DMS 273 (cell line): ENCODE measurements at regions not wholly inside any gene's neighbourhood (a gene's known extent, or its start where the extent isn't known, plus 50 kb on each side); places are given as distances from the start of the nearest gene placed in this dataset.
"Not testable (repeated sequence)": the region's sequence is repeated elsewhere in the genome, so short reads cannot be mapped to it uniquely, and the experiment has no call there.

Experiments
- DNase-seq: peaks from one replicate; lab custom pipeline; 2025; ENCODE audit not compliant: unreplicated experiment; lab: John Stamatoyannopoulos, UW

- DNase-seq: not testable (repeated sequence)
Observed at GRCh38 chr9:2277644-2278043, 262.5 kb downstream of the SMARCA2 start.

DNA sequence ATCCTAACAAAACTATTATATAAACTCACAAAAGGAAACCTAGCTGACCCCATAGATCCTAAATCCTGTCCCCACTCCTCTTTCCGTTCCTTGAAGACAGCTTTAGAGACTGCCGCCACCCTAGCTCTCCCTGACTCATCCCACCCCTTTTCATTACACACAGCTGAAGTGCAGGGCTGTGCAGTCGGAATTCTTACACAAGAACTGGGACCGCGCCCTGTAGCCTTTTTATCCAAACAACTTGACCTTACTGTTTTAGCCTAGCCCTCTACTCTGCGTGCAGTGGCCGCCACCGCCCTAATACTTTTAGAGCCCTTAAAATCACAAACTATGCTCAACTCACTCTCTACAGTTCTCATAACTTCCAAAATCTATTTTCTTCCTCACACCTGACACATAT, 264.0 kb downstream of the SMARCA2 start:
- not testable (repeated sequence) for DNase-seq

DNA sequence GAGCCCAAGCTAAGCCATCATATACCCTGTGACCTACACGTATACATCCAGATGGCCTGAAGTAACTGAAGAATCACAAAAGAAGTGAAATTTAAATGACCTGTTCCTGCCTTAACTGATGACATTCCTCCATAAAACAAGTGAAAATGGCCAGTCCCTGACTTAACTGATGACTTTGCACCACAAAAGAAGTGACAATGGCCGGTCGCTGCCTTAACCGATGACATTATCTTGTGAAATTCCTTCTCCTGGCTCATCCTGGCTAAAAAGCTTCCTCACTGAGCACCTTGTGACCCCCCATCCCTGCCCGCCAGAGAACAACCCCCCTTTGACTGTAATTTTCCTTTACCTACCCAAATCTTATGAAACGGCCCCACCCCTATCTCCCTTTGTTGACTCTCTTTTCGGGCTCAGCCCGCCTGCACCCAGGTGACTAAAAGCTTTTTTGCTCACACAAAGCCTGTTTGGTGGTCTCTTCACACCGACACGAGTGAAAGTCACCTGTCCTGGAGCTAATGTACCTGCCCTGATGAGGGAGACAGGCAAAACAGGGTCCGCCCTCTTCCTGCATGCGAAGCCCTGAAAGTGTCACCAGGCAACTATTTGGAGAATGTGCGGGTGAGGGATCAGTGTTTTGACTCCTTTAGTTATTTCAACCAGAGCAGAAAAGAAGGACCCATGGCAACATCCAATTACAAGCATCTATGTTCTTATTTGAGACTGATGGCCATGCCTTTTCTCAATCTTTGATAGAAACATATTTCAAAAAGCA, 266.1 kb downstream of the SMARCA2 start:
- DNase-seq: no peak

DNA sequence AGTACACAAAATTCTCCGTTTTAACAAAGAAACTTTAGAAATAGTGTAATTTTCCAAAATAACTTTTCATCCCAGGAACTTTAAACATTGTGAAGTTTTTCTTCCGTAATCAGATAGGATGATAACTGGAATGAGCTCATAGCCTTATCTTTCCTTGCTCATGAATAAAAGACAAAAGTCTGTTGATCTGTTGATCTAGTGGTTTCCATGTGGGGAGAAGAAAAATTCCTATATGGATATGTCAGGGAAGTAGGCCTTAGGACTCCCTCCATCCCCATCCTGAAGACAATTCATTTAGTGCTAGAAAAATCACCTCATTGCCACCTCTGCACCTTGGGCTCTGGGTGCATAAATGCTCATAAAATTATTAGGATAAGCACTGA, 266.6 kb downstream of the SMARCA2 start:
- DNase-seq: no peak

GRCh38 chr9:2284770-2285169, 269.6 kb downstream of the SMARCA2 start:
- DNase-seq: no peak

DNA sequence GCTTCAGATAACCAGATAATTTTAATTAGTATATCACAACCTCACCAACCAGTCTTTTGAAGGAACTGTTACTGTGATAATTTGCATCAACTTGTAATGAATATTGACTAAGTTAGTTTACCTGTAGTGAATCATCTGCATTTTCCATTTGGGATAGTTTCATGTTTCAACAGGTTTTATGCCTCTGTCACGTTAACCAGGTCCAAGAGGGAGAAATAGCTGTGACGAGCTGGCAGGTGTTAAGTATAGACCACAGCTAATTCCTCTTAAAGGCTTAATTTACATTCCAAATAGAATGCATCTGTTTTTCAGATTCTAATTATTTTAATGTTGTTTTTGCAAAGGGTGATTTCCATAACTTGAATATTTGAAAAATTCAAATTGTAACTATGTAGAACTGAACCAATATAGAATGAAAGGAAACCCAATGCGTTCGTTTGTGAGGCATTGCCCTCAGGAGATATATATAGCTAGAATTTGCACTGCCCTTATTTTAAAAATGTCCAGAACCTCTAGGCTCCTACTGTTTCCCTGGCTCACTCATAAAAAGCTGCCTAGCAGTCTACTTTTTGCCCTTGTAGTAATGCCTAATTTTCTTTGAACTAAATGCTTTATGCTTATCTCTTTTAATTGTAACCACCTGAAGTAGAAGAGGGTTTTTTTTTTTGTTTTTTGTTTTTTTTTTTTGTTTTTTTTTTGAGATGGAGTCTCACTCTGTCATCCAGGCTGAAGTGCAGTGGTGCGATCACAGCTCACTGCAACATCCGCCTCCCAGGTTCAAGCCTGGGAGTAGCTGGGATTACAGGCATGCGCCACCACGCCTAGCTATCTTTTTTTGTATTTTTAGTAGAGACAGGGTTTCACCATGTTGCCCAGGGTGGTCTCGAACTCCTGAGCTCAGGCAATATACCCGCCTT, 270.5 kb downstream of the SMARCA2 start:
- DNase-seq: no peak

DNA sequence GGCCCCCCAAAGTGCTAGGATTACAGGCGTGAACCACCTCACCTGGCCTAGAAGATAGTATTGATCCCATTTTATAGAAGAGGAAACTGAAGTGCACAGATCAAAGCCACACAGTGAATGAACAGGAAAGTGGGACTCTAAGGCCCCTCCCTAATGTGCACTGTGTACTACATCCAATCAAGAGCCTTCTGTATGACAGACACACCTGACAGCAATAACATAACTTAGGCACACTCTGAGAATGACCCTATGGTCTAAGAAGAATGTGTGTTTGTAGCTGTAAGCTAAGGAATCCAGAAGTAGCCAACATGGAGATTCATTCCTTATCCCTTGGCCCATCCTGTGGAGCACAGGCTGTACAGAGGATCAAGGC, 271.2 kb downstream of the SMARCA2 start:
- no peak for DNase-seq

GRCh38 chr9:2286825-2287455, 271.8 kb downstream of the SMARCA2 start:
- no peak for DNase-seq

DNA sequence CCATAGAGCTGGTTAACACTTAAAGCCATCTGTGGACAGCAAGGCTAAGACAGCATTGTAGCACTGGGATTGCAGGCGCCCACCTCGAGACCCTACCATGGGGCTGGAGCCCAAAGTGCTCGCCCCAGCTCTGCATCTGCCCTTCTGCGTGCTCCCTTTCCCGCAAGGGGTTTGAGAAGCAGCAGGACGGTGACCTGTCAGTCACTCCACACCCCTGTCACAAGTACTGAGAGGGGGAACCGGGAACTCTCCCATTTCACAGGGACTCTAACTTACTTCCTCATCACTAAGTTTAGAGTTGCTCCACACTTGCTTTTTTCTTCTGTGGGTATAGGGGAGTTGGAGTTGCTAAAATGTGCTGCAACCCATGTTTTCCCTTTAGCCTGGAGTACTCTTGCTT, 273.2 kb downstream of the SMARCA2 start:
- DNase-seq: no peak

GRCh38 chr9:2289263-2289662, 274.1 kb downstream of the SMARCA2 start:
- DNase-seq: no peak

DNA sequence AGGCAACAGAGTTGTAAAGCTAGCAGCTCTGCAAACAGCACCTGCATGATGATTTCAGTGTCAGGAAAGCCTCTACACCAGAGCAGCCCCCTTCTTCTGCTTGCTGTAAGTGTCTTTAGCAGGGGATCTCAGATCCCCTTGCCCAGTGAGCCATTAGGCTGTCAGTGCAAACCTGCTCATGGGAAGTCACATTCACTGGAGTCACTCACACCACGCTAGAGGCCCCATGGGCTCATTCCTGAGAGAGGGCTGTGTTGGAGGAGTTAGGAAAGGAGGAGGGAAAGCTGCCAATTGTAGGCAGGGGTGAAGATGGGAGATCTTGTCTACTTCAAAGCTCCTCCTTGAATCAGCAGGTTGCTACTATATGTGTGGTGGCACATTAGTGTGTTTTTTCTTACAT, 275.2 kb downstream of the SMARCA2 start:
- no peak for DNase-seq

DNA sequence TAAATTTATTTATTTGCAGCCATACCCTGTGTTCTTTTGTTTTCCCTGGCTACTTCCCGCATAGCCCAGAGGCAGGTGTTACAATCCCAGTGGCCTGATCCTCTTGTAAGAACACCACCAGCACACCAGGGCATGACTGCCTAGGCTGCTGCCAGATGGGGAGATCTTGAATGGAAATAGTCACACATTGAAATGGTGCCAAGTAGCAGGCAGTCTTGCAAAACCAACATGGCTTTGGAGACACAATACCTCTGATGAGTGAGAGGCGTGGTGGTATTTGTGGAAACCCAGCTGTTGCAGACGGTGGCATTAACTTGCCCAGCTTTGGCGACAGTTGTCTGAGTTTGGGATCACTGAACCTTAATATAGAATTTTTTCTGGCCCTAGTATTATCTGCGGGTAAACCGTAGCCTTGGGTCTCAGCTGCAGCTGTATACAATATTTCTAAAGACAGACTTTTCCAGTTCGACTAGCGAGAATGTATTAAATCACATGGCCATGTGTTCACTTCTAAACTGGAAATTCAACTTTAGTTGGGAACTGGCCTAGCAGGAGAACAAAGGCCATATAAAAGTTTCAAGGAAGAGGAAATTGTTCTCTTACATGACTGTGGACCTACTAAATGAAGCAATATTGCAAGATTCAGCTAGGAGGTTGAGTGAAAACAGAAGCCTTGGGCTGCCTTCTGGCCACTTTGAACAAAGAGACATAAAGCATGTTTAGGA, 277.0 kb downstream of the SMARCA2 start:
- DNase-seq: peak; percentile 94

DNA sequence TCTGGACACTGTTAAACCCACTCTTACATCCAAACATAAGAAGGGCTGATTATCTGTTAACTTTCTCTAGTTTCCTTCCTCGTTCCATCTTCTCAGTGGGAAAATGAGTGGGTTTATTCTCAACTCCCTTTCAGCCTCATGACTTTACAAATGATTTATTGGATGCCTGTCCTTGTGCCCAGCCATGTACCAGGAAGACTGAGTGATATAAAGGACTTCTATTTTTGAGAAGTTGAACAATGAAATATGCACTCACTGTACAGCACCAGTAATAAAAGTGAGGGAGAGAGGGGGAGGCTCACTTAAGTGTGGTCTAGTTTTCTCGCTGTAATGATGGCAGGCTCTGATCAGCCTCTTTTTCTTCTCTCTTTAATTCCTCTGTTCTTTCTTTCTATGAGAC, 277.6 kb downstream of the SMARCA2 start:
- DNase-seq: no peak

- DNase-seq: no peak
Observed at GRCh38 chr9:2297771-2298170, 282.6 kb downstream of the SMARCA2 start.

DNA sequence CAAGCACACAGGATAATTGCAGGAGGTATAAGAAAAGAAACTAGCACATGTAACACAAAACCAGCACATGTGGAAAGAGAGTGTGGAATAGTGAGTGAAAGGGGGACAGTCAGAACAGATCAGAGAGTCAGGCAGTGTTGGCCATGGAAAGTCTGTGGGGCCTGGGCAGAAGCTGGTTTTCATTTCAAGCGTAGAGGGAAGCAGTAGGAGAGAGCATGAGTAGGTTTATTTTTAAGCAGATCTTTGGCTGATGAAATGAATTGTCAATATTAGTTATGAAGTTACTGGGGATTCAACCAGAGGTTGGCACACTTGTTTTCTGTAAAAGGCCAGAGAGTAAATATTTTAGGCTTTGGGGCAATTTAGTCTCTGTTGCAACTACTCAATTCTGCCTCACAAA, 283.1 kb downstream of the SMARCA2 start:
- no peak for DNase-seq

DNA sequence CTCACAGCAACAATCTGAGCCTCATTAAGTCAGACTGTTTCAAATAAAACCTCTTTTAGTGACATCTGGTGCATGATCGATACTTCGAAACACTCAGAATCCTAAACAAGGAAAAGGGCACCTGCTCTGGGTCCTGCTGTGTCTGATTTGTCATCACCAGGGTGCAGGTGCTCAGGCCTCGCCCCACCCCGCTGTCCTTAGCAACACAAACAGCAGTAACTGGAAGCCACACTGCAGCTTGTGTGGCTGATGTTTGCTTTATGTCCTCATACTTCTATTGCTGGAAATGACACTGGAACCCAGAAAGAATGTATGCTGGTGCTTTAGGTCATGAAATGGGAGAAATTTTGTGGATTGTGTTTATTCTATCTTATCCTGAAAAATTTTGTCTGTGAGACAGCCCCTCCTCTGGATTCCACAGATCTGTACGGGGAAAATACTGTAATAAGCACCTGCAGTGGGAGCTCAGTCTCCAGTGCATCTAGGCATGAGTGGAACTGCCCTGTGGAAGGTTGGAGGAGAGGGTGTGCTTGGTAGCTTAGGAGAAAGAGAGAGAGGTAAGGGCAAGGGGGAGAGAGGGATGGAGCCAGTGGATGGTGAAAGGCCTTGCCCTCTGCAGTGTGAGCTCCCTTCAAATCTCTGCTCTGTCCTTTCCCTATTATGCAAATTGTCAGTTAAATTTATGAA, 284.2 kb downstream of the SMARCA2 start:
- peak; percentile 19 for DNase-seq

DNA sequence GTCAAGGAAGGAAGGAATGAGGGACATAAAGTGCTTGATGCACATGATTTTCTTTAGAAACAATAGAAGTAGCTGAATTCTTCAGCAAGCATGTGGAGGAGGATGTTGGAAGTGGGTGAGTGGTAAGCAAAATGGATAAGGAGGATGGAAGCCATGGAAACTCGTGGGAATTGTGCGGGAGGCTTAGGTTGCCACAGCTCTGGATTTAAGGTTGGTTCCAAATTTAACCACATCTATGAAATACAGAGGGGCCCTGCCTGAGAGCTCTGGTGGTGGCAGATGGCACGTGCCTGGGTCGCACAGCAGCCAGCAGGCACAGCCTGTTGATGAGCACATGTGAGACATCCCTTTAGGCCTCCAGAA, 284.7 kb downstream of the SMARCA2 start:
- DNase-seq: peak; percentile 45

DNA sequence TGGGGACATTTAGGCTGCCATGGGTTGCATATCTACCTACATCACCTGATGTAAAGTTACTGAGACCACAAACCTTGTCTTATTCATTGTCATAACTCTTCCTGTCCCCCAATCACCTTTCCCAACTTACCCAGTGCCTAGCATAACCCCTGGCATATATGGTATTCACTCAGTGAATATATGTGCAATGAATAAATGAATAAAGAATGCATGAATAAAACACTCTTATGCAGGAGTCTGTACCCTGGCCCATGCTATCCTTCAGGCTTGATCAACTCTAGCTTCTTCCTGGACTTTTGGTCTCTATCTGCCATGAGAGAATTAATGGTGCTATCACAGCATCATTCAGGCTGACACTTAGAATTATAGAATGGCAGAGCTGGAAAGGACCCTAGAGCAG, 285.2 kb downstream of the SMARCA2 start:
- no peak for DNase-seq

DNA sequence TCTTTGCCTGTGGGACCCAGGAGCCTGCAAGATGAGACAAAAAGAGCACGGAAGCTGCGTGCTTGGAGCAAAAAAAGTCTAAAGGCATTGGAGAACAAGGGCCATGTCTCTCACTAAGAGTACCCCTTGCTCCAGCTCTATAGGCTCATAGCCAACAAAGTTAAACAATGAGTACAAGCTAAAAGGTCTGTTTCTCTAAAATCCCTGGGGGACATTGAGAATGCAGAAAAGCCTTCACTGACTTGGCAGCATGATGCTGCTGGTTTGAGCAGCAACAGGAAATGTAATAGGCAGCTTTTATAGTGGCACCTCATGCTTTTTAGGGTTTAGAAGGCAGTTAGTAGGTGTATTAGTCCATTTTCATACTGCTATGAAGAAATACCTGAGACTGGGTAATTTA, 287.5 kb downstream of the SMARCA2 start:
- no peak for DNase-seq

DNA sequence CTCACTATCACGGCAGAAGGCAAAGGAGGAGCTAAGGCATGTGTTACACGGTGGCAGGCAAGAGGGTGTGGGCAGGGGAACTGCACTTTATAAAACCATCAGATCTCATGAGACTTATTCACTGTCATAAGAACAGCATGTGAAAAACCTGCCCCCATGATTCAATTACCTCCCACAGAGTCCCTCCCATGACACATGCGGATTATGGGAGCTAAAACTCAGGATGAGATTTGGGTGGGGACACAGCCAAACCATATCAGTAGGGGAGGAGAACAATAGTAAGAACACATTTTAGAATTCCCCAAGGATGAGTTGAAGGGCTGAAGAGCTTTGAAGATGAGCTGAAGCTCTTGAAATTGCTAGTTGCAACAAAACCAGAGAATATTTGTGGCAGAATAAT, 287.9 kb downstream of the SMARCA2 start:
- DNase-seq: no peak

GRCh38 chr9:2307480-2307879, 292.3 kb downstream of the SMARCA2 start:
- DNase-seq: no peak
